Caco-2 (cell line): ENCODE measurements at regions not wholly inside any gene's neighbourhood (a gene's known extent, or its start where the extent isn't known, plus 50 kb on each side); places are given as distances from the start of the nearest gene placed in this dataset.

Experiments
- BruUV-seq: library from RNA; stranded (reverse); fragments of 400-500 nt; replicated peaks from 2 replicates; lab custom pipeline; 2021; lab: Mats Ljungman, UMichigan
- CTCF ChIA-PET: fragments of 300-600 bp; sonication (Branson Sonifier 250); formaldehyde crosslinking; loops from one replicate; lab custom pipeline; 2022; ENCODE audit warnings: antibody characterized with exemption; lab: Charles Lee
- POLR2A ChIA-PET: fragments of 300-600 bp; sonication (Branson Sonifier 250); formaldehyde crosslinking; loops from one replicate; lab custom pipeline; 2022; ENCODE audit warnings: antibody characterized with exemption; lab: Charles Lee
- DNase-seq, 2 experiments: peaks; one replicate each; pipeline versions ENCODE4 v3.0.0 to v3.0.0-alpha.2; 2020 to 2022
- H3K27me3 ChIP-seq: replicated peaks from 2 replicates; pipeline ENCODE4 v1.6.0; 2011; ENCODE audit warnings: low read length; ENCODE audit not compliant: control insufficient read depth, insufficient read depth
- H3K36me3 ChIP-seq: 2 replicates; pipeline ENCODE4 v1.5.1; 2011; ENCODE audit warnings: low read length; ENCODE audit not compliant: control insufficient read depth, insufficient read depth
- H3K4me1 ChIP-seq: fragments of 250-450 bp; sonication (Bioruptor Pico); 2 replicates; pipeline ENCODE4 v1.5.1; 2020; ENCODE audit warnings: mild to moderate bottlenecking
- H3K4me3 ChIP-seq: 2 replicates; pipeline ENCODE4 v1.5.1; 2011; ENCODE audit warnings: low read depth, mild to moderate bottlenecking, control low read depth, low read length
- H3K9me3 ChIP-seq: fragments of 250-450 bp; sonication (Bioruptor Pico); 2 replicates; pipeline ENCODE4 v1.5.1; 2020; ENCODE audit warnings: mild to moderate bottlenecking, moderate library complexity
- H3K27ac Mint-ChIP-seq: one replicate; pipeline ENCODE4 v1.8.0; 2022; ENCODE audit warnings: mixed read lengths; ENCODE audit not compliant: unreplicated experiment
- H3K27me3 Mint-ChIP-seq: one replicate; pipeline ENCODE4 v1.8.0; 2022; ENCODE audit warnings: mixed read lengths; ENCODE audit not compliant: insufficient read depth, unreplicated experiment
- H3K36me3 Mint-ChIP-seq: one replicate; pipeline ENCODE4 v1.8.0; 2022; ENCODE audit warnings: mild to moderate bottlenecking, mixed read lengths; ENCODE audit not compliant: insufficient read depth, unreplicated experiment
- H3K4me1 Mint-ChIP-seq: one replicate; pipeline ENCODE4 v1.8.0; 2022; ENCODE audit warnings: low read depth, mixed read lengths; ENCODE audit not compliant: unreplicated experiment
- H3K4me3 Mint-ChIP-seq: one replicate; pipeline ENCODE4 v1.8.0; 2022; ENCODE audit warnings: mild to moderate bottlenecking, moderate library complexity, mixed read lengths; ENCODE audit not compliant: unreplicated experiment
- H3K9me3 Mint-ChIP-seq: one replicate; pipeline ENCODE4 v1.8.0; 2022; ENCODE audit warnings: mixed read lengths; ENCODE audit not compliant: unreplicated experiment
- CTCF ChIP-seq, 2 experiments: fragments of 200-600 bp in 1 of 2; IDR thresholded peaks; 1 replicate in 1 of 2; 2 replicates in 1 of 2; pipeline versions ENCODE4 v1.5.1 to v1.8.0; 2011 to 2022; ENCODE audit warnings: antibody characterized with exemption in 1 of 2, control low read depth in 1 of 2, inconsistent platforms in 1 of 2, low read depth in 1 of 2, low read length in 1 of 2, mild to moderate bottlenecking in 1 of 2, moderate library complexity in 1 of 2; ENCODE audit not compliant: insufficient read depth in 1 of 2, severe bottlenecking in 1 of 2, unreplicated experiment in 1 of 2
- intact Hi-C: fragments of 100-400 bp; cut with micrococcal nuclease; formaldehyde crosslinking; loops from one replicate; pipeline ENCODE4 v1.10.0; 2022; ENCODE audit not compliant: unreplicated experiment

- Histone ChIP-seq H3K9me3 (0 out of 2 replicates have a peak, but pooled peaks cover 3% of the 10 kb centered on the region), H3K27me3 (no peaks in the 10 kb centered on the region), H3K36me3 (no peaks in the 10 kb centered on the region), H3K4me3 (no peak overlapping the region), H3K4me1 (no peaks in the 10 kb centered on the region)
- ChIA-PET CTCF (no interaction called here), POLR2A (no interaction called here)
- no peak overlapping the region for H3K4me3 Mint-ChIP-seq
- H3K9me3 Mint-ChIP-seq, result peaks cover 11% of the 10 kb centered on the region
- H3K27me3 Mint-ChIP-seq, result no peaks in the 10 kb centered on the region
- DNase-seq, result no peak
- no peaks in the 10 kb centered on the region for H3K4me1 Mint-ChIP-seq
- H3K27ac Mint-ChIP-seq, result no peak overlapping the region
- intact Hi-C loops, result no loop called here
- H3K36me3 Mint-ChIP-seq, result no peaks in the 10 kb centered on the region
- TF ChIP-seq CTCF (IDR thresholded peaks at IDR 0.05; ENCODE audit: insufficient read depth in 1 of 2, low read depth in 1 of 2, low read length in 1 of 2, severe bottlenecking in 1 of 2, unreplicated experiment in 1 of 2), result no peak
- no TSS peak for BruUV-seq
Measured at GRCh38 chr2:153347818-153348495, 130.6 kb downstream of the RPRM start.

GRCh38 chr2:153320879-153321278 is 157.7 kb downstream of the RPRM start:
- no peaks in the 10 kb centered on the region for H3K36me3 Mint-ChIP-seq
- H3K27me3 Mint-ChIP-seq, result no peaks in the 10 kb centered on the region
- no peak overlapping the region for H3K4me3 Mint-ChIP-seq
- no peak overlapping the region for H3K4me3 ChIP-seq
- no peaks in the 10 kb centered on the region for H3K27me3 ChIP-seq
- intact Hi-C loops, result no loop called here
- no peaks in the 10 kb centered on the region for H3K9me3 ChIP-seq
- H3K9me3 Mint-ChIP-seq, result peaks cover 9% of the 10 kb centered on the region
- CTCF ChIA-PET, result no interaction called here
- POLR2A ChIA-PET, result no interaction called here
- H3K36me3 ChIP-seq, result no peaks in the 10 kb centered on the region
- no peak for DNase-seq
- no peaks in the 10 kb centered on the region for H3K4me1 ChIP-seq
- no peak overlapping the region for H3K27ac Mint-ChIP-seq
- no TSS peak for BruUV-seq
- H3K4me1 Mint-ChIP-seq, result no peaks in the 10 kb centered on the region
- no peak for TF ChIP-seq CTCF (IDR thresholded peaks at IDR 0.05; ENCODE audit: insufficient read depth in 1 of 2, low read depth in 1 of 2, low read length in 1 of 2, severe bottlenecking in 1 of 2, unreplicated experiment in 1 of 2)

GRCh38 chr2:153311432-153311831 is 167.1 kb downstream of the RPRM start:
- intact Hi-C loops, result no loop called here
- no peak for TF ChIP-seq CTCF (IDR thresholded peaks at IDR 0.05; ENCODE audit: insufficient read depth in 1 of 2, low read depth in 1 of 2, low read length in 1 of 2, severe bottlenecking in 1 of 2, unreplicated experiment in 1 of 2)
- Histone ChIP-seq H3K36me3 (no peaks in the 10 kb centered on the region), H3K9me3 (no peaks in the 10 kb centered on the region), H3K4me1 (no peaks in the 10 kb centered on the region), H3K4me3 (no peak overlapping the region), H3K27me3 (no peaks in the 10 kb centered on the region)
- no peaks in the 10 kb centered on the region for H3K9me3 Mint-ChIP-seq
- H3K4me1 Mint-ChIP-seq, result no peaks in the 10 kb centered on the region
- no peak overlapping the region for H3K27ac Mint-ChIP-seq
- no peaks in the 10 kb centered on the region for H3K36me3 Mint-ChIP-seq
- ChIA-PET CTCF (no interaction called here), POLR2A (no interaction called here)
- no peak for DNase-seq
- no peak overlapping the region for H3K4me3 Mint-ChIP-seq
- peaks cover 3% of the 10 kb centered on the region for H3K27me3 Mint-ChIP-seq
- BruUV-seq, result no TSS peak
